A673 (cell line): ENCODE measurements at regions not wholly inside any gene's neighbourhood (a gene's known extent, or its start where the extent isn't known, plus 50 kb on each side); places are given as distances from the start of the nearest gene placed in this dataset.

ENCODE experiments used
- BruUV-seq: library from RNA; stranded (reverse); fragments of 400-500 nt; replicated peaks from 2 replicates; lab custom pipeline; 2021; lab: Mats Ljungman, UMichigan
- CTCF ChIA-PET: fragments of 300-600 bp; sonication (Branson Sonifier 250); formaldehyde crosslinking; loops from one replicate; lab custom pipeline; 2022; ENCODE audit warnings: antibody characterized with exemption; lab: Charles Lee
- POLR2A ChIA-PET: fragments of 300-600 bp; sonication (Branson Sonifier 250); formaldehyde crosslinking; loops from one replicate; lab custom pipeline; 2022; ENCODE audit warnings: antibody characterized with exemption; ENCODE audit not compliant: low non-redundant PET; lab: Charles Lee
- DNase-seq: peaks from one replicate; pipeline ENCODE4 v3.0.0-alpha.2; 2015; ENCODE audit warnings: low spot score
- H3K27ac ChIP-seq: fragments of 200-600 bp; sonication (generic); 2 replicates; pipeline ENCODE4 v1.5.1; 2016; ENCODE audit warnings: mixed run types, low read depth, mild to moderate bottlenecking, mixed read lengths, antibody characterized with exemption, low read length; ENCODE audit not compliant: poor library complexity, severe bottlenecking
- H3K27me3 ChIP-seq: fragments of 200-600 bp; sonication (generic); replicated peaks from 2 replicates; pipeline ENCODE4 v1.6.1; 2017; ENCODE audit warnings: mixed run types, low read depth, mild to moderate bottlenecking, mixed read lengths, antibody characterized with exemption, low read length; ENCODE audit not compliant: insufficient read depth, poor library complexity
- H3K36me3 ChIP-seq: fragments of 200-600 bp; sonication (generic); 2 replicates; pipeline ENCODE4 v1.6.1; 2016; ENCODE audit warnings: mixed run types, mild to moderate bottlenecking, mixed read lengths, antibody characterized with exemption, low read length; ENCODE audit not compliant: insufficient read depth, poor library complexity, severe bottlenecking
- H3K4me1 ChIP-seq: fragments of 200-600 bp; sonication (generic); 2 replicates; pipeline ENCODE4 v1.6.1; 2017; ENCODE audit warnings: mixed run types, mild to moderate bottlenecking, mixed read lengths, antibody characterized with exemption, low read length; ENCODE audit not compliant: insufficient read depth, poor library complexity, severe bottlenecking
- H3K4me3 ChIP-seq: fragments of 200-600 bp; sonication (generic); 2 replicates; pipeline ENCODE4 v1.5.1; 2016; ENCODE audit warnings: low read depth, mixed run types, mild to moderate bottlenecking, mixed read lengths, low read length; ENCODE audit not compliant: poor library complexity, severe bottlenecking
- H3K9me3 ChIP-seq: fragments of 200-600 bp; sonication (generic); 2 replicates; pipeline ENCODE4 v1.6.1; 2016; ENCODE audit warnings: mixed run types, low read depth, mild to moderate bottlenecking, mixed read lengths, antibody characterized with exemption, low read length; ENCODE audit not compliant: poor library complexity, severe bottlenecking
- CTCF ChIP-seq: fragments of 300-800, 200-600 bp; sonication (generic); conservative IDR thresholded peaks from 2 replicates; pipeline ENCODE4 v1.5.1; 2017; ENCODE audit warnings: low read depth, mild to moderate bottlenecking, antibody characterized with exemption, low read length, moderate library complexity, mixed read lengths
- EZH2 ChIP-seq: fragments of 200-600 bp; sonication (generic); IDR thresholded peaks from 2 replicates; pipeline ENCODE4 v1.6.1; 2017; ENCODE audit warnings: borderline replicate concordance, low read depth, mild to moderate bottlenecking, mixed read lengths, antibody characterized with exemption, low read length; ENCODE audit not compliant: poor library complexity, severe bottlenecking
- intact Hi-C: fragments of 100-400 bp; cut with micrococcal nuclease; formaldehyde crosslinking; loops from one replicate; pipeline ENCODE4 v1.10.0; 2022; ENCODE audit not compliant: unreplicated experiment

GRCh38 chr7:47636081-47636432 is 54.1 kb upstream of the TNS3 start:
- no peaks in the 10 kb centered on the region for H3K4me1 ChIP-seq
- DNase-seq: no peak
- no peaks in the 10 kb centered on the region for H3K27me3 ChIP-seq
- CTCF ChIA-PET: no interaction called here
- TF ChIP-seq CTCF: no peak
- intact Hi-C loops: no loop called here
- no TSS peak for BruUV-seq
- H3K9me3 ChIP-seq: no peaks in the 10 kb centered on the region
- no peak overlapping the region for H3K27ac ChIP-seq
- H3K4me3 ChIP-seq: no peak overlapping the region
- H3K36me3 ChIP-seq: no peaks in the 10 kb centered on the region
- POLR2A ChIA-PET: no interaction called here

GRCh38 chr7:47635091-47636080 is 53.5 kb upstream of the TNS3 start:
- H3K9me3 ChIP-seq: no peaks in the 10 kb centered on the region
- no peak overlapping the region for H3K27ac ChIP-seq
- ChIA-PET CTCF (no interaction called here), POLR2A (no interaction called here)
- no TSS peak for BruUV-seq
- H3K4me1 ChIP-seq: no peaks in the 10 kb centered on the region
- H3K4me3 ChIP-seq: no peak overlapping the region
- no peaks in the 10 kb centered on the region for H3K27me3 ChIP-seq
- H3K36me3 ChIP-seq: no peaks in the 10 kb centered on the region
- intact Hi-C loops: no loop called here
- TF ChIP-seq CTCF: no peak
- TF ChIP-seq EZH2: no peak
- DNase-seq: no peak

DNA sequence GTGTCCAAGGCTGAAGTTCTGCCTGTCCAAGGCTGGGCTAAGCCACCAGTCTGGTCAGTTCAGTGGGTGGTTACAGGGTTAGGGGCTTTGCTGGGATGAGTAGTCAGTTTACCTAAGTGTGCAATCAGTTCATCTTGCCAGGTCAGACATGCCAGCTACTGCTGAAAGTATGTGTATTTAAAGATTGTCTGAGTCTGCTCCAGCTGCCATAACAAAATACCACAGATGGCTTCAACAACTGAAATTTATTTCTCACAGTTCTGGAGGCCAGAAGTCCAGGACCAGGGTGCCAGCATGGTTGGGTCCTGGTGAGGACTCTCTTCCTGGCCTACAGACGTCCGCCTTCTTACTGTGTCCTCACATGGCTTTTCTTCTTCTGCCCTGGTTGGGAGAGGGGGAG is 52.4 kb upstream of the TNS3 start:
- Histone ChIP-seq H3K36me3 (no peaks in the 10 kb centered on the region), H3K27ac (no peak overlapping the region), H3K9me3 (no peaks in the 10 kb centered on the region), H3K27me3 (no peaks in the 10 kb centered on the region), H3K4me1 (no peaks in the 10 kb centered on the region), H3K4me3 (no peak overlapping the region)
- intact Hi-C loops: no loop called here
- DNase-seq: no peak
- ChIA-PET POLR2A (no interaction called here), CTCF (no interaction called here)
- TF ChIP-seq EZH2 (no peak), CTCF (no peak)
- BruUV-seq: no TSS peak
